ENCODE measurements at regions not wholly inside any gene's neighbourhood (a gene's known extent, or its start where the extent isn't known, plus 50 kb on each side); places are given as distances from the start of the nearest gene placed in this dataset.

- H3K27ac Mint-ChIP-seq, result no peak overlapping the region
- H3K4me3 Mint-ChIP-seq, result no peak overlapping the region
- no peaks in the 10 kb centered on the region for H3K9me3 Mint-ChIP-seq
- ATAC-seq (replicated peaks) (no peak), DNase-seq (no peak)
- H3K27me3 Mint-ChIP-seq, result peaks cover 24 to 35% of the 10 kb centered on the region in 2 donors
- peaks cover 5 to 17% of the 10 kb centered on the region in 2 donors for H3K4me1 Mint-ChIP-seq
- H3K36me3 Mint-ChIP-seq, result no peaks in the 10 kb centered on the region
Observed at GRCh38 chr20:24782301-24782700, 166.8 kb upstream of the CST7 start.

GRCh38 chr20:24782801-24783630 is 166.1 kb upstream of the CST7 start:
- ATAC-seq (replicated peaks) (peak; percentile 26 to 28), DNase-seq (no peak)
- Mint-ChIP-seq H3K27me3 (peaks cover 27 to 28% of the 10 kb centered on the region in 2 donors), H3K4me3 (no peak overlapping the region), H3K36me3 (no peaks in the 10 kb centered on the region), H3K27ac (no peak overlapping the region), H3K9me3 (no peaks in the 10 kb centered on the region), H3K4me1 (peaks cover 5 to 17% of the 10 kb centered on the region in 2 donors)

GRCh38 chr20:24783631-24784492 is 165.2 kb upstream of the CST7 start:
- H3K4me3 Mint-ChIP-seq, result no peak overlapping the region
- H3K36me3 Mint-ChIP-seq, result no peaks in the 10 kb centered on the region
- H3K27me3 Mint-ChIP-seq, result peaks cover 23 to 27% of the 10 kb centered on the region in 2 donors
- DNase-seq (no peak), ATAC-seq (replicated peaks) (peak; percentile 56 to 69)
- peaks cover 5 to 17% of the 10 kb centered on the region in 2 donors for H3K4me1 Mint-ChIP-seq
- no peak overlapping the region for H3K27ac Mint-ChIP-seq
- no peaks in the 10 kb centered on the region for H3K9me3 Mint-ChIP-seq

- ATAC-seq (replicated peaks), result no peak
- H3K36me3 Mint-ChIP-seq, result no peaks in the 10 kb centered on the region
- no peak overlapping the region for H3K4me3 Mint-ChIP-seq
- peaks cover 19 to 24% of the 10 kb centered on the region in 2 donors for H3K27me3 Mint-ChIP-seq
- H3K4me1 Mint-ChIP-seq, result peaks cover 5 to 17% of the 10 kb centered on the region in 2 donors
- H3K27ac Mint-ChIP-seq, result no peak overlapping the region
- DNase-seq, result no peak
- no peaks in the 10 kb centered on the region for H3K9me3 Mint-ChIP-seq
Observed at GRCh38 chr20:24784607-24785006, 164.5 kb upstream of the CST7 start.

GRCh38 chr20:24785141-24786110 is 163.6 kb upstream of the CST7 start:
- ATAC-seq (replicated peaks) (no peak), DNase-seq (no peak)
- H3K9me3 Mint-ChIP-seq, result no peaks in the 10 kb centered on the region
- H3K27ac Mint-ChIP-seq, result no peak overlapping the region
- peaks cover 5 to 13% of the 10 kb centered on the region in 2 donors for H3K4me1 Mint-ChIP-seq
- H3K4me3 Mint-ChIP-seq, result no peak overlapping the region
- no peaks in the 10 kb centered on the region for H3K36me3 Mint-ChIP-seq
- peaks cover 15 to 21% of the 10 kb centered on the region in 2 donors for H3K27me3 Mint-ChIP-seq

GRCh38 chr20:24786111-24786495 is 163.0 kb upstream of the CST7 start:
- H3K27ac Mint-ChIP-seq, result no peak overlapping the region
- ATAC-seq (replicated peaks), result no peak
- H3K9me3 Mint-ChIP-seq, result no peaks in the 10 kb centered on the region
- no peak overlapping the region for H3K4me3 Mint-ChIP-seq
- no peaks in the 10 kb centered on the region for H3K36me3 Mint-ChIP-seq
- H3K4me1 Mint-ChIP-seq, result peaks cover 5 to 6% of the 10 kb centered on the region in 2 donors
- no peak for DNase-seq
- peaks cover 9 to 20% of the 10 kb centered on the region in 2 donors for H3K27me3 Mint-ChIP-seq

- Mint-ChIP-seq H3K4me3 (no peak overlapping the region), H3K27ac (no peak overlapping the region)
Observed at GRCh38 chr20:24786646-24787045, 162.4 kb upstream of the CST7 start.

GRCh38 chr20:24787071-24787470 is 162.0 kb upstream of the CST7 start:
- no peak overlapping the region for H3K4me3 Mint-ChIP-seq
- ATAC-seq (replicated peaks) (no peak), DNase-seq (no peak)
- H3K27me3 Mint-ChIP-seq, result peaks cover 0 to 20% of the 10 kb centered on the region in 2 donors
- peaks cover 4 to 5% of the 10 kb centered on the region in 2 donors for H3K4me1 Mint-ChIP-seq
- no peak overlapping the region for H3K27ac Mint-ChIP-seq
- H3K36me3 Mint-ChIP-seq, result no peaks in the 10 kb centered on the region
- H3K9me3 Mint-ChIP-seq, result no peaks in the 10 kb centered on the region

More at GRCh38 chr20:24786646-24787045, 162.4 kb upstream of the CST7 start:
- no peaks in the 10 kb centered on the region for H3K36me3 Mint-ChIP-seq
- H3K9me3 Mint-ChIP-seq, result no peaks in the 10 kb centered on the region
- H3K4me1 Mint-ChIP-seq, result peaks cover 4 to 5% of the 10 kb centered on the region in 2 donors
- DNase-seq (no peak), ATAC-seq (replicated peaks) (no peak)
- peaks cover 3 to 20% of the 10 kb centered on the region in 2 donors for H3K27me3 Mint-ChIP-seq

- Mint-ChIP-seq H3K9me3 (no peaks in the 10 kb centered on the region), H3K27me3 (peaks cover 0 to 15% of the 10 kb centered on the region in 2 donors), H3K36me3 (no peaks in the 10 kb centered on the region), H3K4me3 (no peak overlapping the region), H3K4me1 (peaks cover 4 to 5% of the 10 kb centered on the region in 2 donors), H3K27ac (no peak overlapping the region)
- DNase-seq (no peak), ATAC-seq (replicated peaks) (no peak)
Observed at GRCh38 chr20:24787621-24788020, 161.4 kb upstream of the CST7 start.

- H3K4me3 Mint-ChIP-seq, result no peak overlapping the region
- H3K4me1 Mint-ChIP-seq, result no peaks in the 10 kb centered on the region
- H3K27ac Mint-ChIP-seq, result no peak overlapping the region
- no peaks in the 10 kb centered on the region for H3K36me3 Mint-ChIP-seq
- H3K9me3 Mint-ChIP-seq, result no peaks in the 10 kb centered on the region
- ATAC-seq (replicated peaks), result no peak
- peaks cover 8 to 17% of the 10 kb centered on the region in 2 donors for H3K27me3 Mint-ChIP-seq
- no peak for DNase-seq
Observed at GRCh38 chr20:24789877-24790276, 159.2 kb upstream of the CST7 start.

GRCh38 chr20:24790746-24791283 is 158.3 kb upstream of the CST7 start:
- Mint-ChIP-seq H3K27ac (no peak overlapping the region), H3K4me3 (no peak overlapping the region), H3K27me3 (peaks cover 11 to 17% of the 10 kb centered on the region in 2 donors), H3K4me1 (no peaks in the 10 kb centered on the region), H3K36me3 (no peaks in the 10 kb centered on the region), H3K9me3 (no peaks in the 10 kb centered on the region)
- DNase-seq, result no peak
- no peak for ATAC-seq (replicated peaks)

GRCh38 chr20:24791953-24792352 is 157.1 kb upstream of the CST7 start:
- Mint-ChIP-seq H3K27ac (no peak overlapping the region), H3K27me3 (peaks cover 13 to 17% of the 10 kb centered on the region in 2 donors), H3K4me1 (no peaks in the 10 kb centered on the region), H3K36me3 (no peaks in the 10 kb centered on the region), H3K9me3 (no peaks in the 10 kb centered on the region), H3K4me3 (no peak overlapping the region)
- DNase-seq (no peak), ATAC-seq (replicated peaks) (no peak)

GRCh38 chr20:24792641-24793495 is 156.2 kb upstream of the CST7 start:
- H3K36me3 Mint-ChIP-seq, result no peaks in the 10 kb centered on the region
- no peaks in the 10 kb centered on the region for H3K4me1 Mint-ChIP-seq
- no peak overlapping the region for H3K4me3 Mint-ChIP-seq
- no peak for DNase-seq
- H3K27me3 Mint-ChIP-seq, result peaks cover 12 to 13% of the 10 kb centered on the region in 2 donors
- H3K27ac Mint-ChIP-seq, result no peak overlapping the region
- no peaks in the 10 kb centered on the region for H3K9me3 Mint-ChIP-seq
- ATAC-seq (replicated peaks), result no peak
